ENCODE measurements at regions not wholly inside any gene's neighbourhood (a gene's known extent, or its start where the extent isn't known, plus 50 kb on each side); places are given as distances from the start of the nearest gene placed in this dataset.

GRCh38 chr1:67503974-67504373, 73.8 kb upstream of the SERBP1 start:
- TF ChIP-seq YY1 (IDR thresholded peaks at IDR 0.05; ENCODE audit: insufficient read depth, insufficient read length) = no peak
- TF ChIP-seq SUZ12 (IDR thresholded peaks at IDR 0.05; ENCODE audit: extremely low read depth, insufficient read depth, insufficient read length) = no peak

All from NT2/D1 (cell line).